ENCODE measurements at regions not wholly inside any gene's neighbourhood (a gene's known extent, or its start where the extent isn't known, plus 50 kb on each side); places are given as distances from the start of the nearest gene placed in this dataset.

- no peak overlapping the region for H3K4me3 ChIP-seq
- in situ Hi-C loops (cut with MboI; ENCODE audit: low pct_ligation_motif_present in 1 of 4, low pct_unique_long_range_greater_than_20kb in 1 of 4, low sequenced_read_pairs in 3 of 4): no loop called here
- no peaks in the 10 kb centered on the region for H3K36me3 ChIP-seq
- intact Hi-C loops (cut with DNase I; ENCODE audit: low total_unique reads): no loop called here
- H3K27ac ChIP-seq: peak overlapping the region in 3 of 4 donors; percentile 23 to 68 (median 66)
- H3K4me1 ChIP-seq: peaks cover 0 to 33% (median 24%) of the 10 kb centered on the region in 4 donors
- DNase-seq: no peak
- no peaks in the 10 kb centered on the region for H3K9me3 ChIP-seq
- H3K27me3 ChIP-seq: no peaks in the 10 kb centered on the region
- TF ChIP-seq, protein P1, sequence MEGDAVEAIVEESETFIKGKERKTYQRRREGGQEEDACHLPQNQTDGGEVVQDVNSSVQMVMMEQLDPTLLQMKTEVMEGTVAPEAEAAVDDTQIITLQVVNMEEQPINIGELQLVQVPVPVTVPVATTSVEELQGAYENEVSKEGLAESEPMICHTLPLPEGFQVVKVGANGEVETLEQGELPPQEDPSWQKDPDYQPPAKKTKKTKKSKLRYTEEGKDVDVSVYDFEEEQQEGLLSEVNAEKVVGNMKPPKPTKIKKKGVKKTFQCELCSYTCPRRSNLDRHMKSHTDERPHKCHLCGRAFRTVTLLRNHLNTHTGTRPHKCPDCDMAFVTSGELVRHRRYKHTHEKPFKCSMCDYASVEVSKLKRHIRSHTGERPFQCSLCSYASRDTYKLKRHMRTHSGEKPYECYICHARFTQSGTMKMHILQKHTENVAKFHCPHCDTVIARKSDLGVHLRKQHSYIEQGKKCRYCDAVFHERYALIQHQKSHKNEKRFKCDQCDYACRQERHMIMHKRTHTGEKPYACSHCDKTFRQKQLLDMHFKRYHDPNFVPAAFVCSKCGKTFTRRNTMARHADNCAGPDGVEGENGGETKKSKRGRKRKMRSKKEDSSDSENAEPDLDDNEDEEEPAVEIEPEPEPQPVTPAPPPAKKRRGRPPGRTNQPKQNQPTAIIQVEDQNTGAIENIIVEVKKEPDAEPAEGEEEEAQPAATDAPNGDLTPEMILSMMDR (IDR thresholded peaks at IDR 0.05): no peak
- TF ChIP-seq POLR2A (IDR thresholded peaks at IDR 0.05) (no peak), POLR2AphosphoS5 (IDR thresholded peaks at IDR 0.05) (no peak), EP300 (IDR thresholded peaks at IDR 0.05; ENCODE audit: low read depth) (no peak)
Observed at GRCh38 chr1:184888505-184888904, 85.8 kb downstream of the NIBAN1 start.

DNA sequence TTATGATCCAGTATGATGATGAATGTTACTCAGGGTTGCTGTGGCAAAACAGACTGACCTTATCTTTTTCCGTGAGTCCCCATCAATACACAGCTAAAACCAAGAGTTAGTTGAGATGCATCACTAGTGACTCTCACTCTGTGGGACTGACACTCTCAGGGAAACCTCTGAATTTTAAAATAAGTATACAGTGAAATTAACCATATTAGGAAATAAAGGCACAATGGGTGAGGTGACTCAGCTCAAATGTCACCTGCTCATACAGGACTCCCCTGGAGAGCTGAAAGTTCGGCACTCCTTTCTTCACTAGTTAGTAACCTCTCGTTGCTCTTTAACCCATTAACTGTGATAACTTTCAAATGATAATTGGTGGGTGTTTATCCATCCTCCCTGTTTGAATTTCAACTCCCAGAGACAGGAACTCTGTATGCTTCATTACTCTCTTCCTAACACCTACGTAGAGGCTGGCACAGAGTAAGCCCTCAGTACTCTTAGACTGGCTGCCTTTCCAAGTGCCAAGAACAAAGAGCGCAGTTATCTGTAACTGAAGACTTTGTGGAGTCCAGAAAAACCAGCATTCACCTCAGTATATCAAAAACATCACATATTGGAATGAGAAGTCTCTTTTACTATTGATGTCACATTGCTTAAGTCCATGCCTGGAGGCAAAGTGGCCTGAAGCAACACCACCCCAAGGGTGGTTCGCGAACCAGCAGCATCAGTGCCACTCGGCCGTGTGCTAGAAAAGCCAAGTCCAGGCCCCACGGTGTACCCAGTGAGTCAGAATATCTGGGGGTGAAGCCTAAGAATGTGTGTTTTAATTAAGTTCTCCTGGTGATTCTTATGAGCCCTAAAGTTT lies 91.1 kb downstream of the NIBAN1 start:
- Histone ChIP-seq H3K9me3 (no peaks in the 10 kb centered on the region), H3K27me3 (no peaks in the 10 kb centered on the region), H3K36me3 (no peaks in the 10 kb centered on the region), H3K27ac (peak overlapping the region; percentile 57 to 82 (median 74)), H3K4me1 (peaks cover 5 to 29% (median 13%) of the 10 kb centered on the region in 4 donors), H3K4me3 (no peak overlapping the region)
- 54 to 88% methylated on average over 4 to 10 of the region's 10 CpGs for WGBS, 2 donors (ENCODE audit: low coverage in 1 of 2)
- no peak for TF ChIP-seq POLR2A (IDR thresholded peaks at IDR 0.05)
- TF ChIP-seq POLR2AphosphoS5 (IDR thresholded peaks at IDR 0.05): no peak
- no peak for TF ChIP-seq EP300 (IDR thresholded peaks at IDR 0.05; ENCODE audit: low read depth)
- TF ChIP-seq, protein P1 (IDR thresholded peaks at IDR 0.05): no peak
- in situ Hi-C loops (cut with MboI; ENCODE audit: low pct_ligation_motif_present in 1 of 4, low pct_unique_long_range_greater_than_20kb in 1 of 4, low sequenced_read_pairs in 3 of 4): no loop called here
- DNase-seq: no peak
- intact Hi-C loops (cut with DNase I; ENCODE audit: low total_unique reads): loop anchor here (5.0 kb wide), 1 partner anchor 89 kb away; the partner anchor contains the start of gene NIBAN1

DNA sequence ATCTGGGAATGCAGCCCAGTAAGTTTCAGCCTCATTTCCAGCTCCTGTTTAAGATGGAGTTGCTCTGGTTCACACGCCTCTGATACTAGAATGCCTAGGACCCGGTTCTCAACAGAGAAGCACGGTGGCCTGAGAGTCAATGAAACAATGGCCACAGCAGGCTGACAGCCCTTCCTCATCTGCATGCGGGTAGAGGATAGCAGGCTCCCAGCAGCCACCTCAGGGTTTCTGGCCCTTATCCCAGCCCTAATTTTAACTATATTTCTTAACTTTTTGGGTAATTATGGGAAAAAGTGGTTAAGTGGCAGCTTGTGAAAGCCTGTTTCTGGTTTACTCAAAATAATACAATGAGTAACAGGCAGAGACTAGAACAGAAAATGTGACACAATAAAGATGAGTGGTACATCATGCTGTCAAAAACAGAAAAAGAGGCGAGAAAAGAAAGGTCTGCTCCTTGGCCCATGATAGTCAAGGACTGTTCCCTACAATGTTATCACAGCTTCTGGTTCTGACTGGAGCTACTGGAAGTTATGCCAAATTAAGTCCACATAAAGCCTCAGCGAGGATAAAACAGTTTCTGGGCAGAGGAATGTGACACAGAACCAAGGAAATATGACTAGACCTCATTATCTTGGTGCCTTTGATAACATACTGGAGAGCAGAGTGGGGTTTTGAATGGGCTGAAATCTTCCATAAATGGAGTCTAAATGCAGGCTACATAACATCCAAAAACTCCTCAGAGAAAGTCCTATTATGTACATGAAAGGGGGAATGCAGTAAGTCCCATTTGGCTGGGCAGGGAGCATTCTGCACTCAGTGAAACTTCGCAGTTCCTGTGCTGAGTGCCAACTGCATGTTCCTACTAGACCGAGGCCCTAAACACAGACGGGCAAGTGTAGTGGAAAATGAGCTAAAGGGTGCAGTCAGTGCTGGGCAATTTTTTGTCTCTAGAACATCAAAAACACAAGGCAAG lies 92.1 kb downstream of the NIBAN1 start:
- H3K27me3 ChIP-seq: no peaks in the 10 kb centered on the region
- peaks cover 8 to 32% (median 11%) of the 10 kb centered on the region in 4 donors for H3K4me1 ChIP-seq
- WGBS, 2 donors (ENCODE audit: low coverage in 1 of 2): 60 to 66% methylated on average over 4 to 9 of the region's 9 CpGs
- no peaks in the 10 kb centered on the region for H3K36me3 ChIP-seq
- intact Hi-C loops (cut with DNase I; ENCODE audit: low total_unique reads): loop anchor here (5.0 kb wide), 1 partner anchor 90 kb away; the partner anchor contains the start of gene NIBAN1
- H3K4me3 ChIP-seq: no peak overlapping the region
- in situ Hi-C loops (cut with MboI; ENCODE audit: low pct_ligation_motif_present in 1 of 4, low pct_unique_long_range_greater_than_20kb in 1 of 4, low sequenced_read_pairs in 3 of 4): no loop called here
- H3K9me3 ChIP-seq: no peaks in the 10 kb centered on the region
- TF ChIP-seq POLR2AphosphoS5 (IDR thresholded peaks at IDR 0.05) (peak in 1 of 3 donors; percentile 18), POLR2A (IDR thresholded peaks at IDR 0.05) (no peak)
- peak overlapping the region; percentile 57 to 82 (median 74) for H3K27ac ChIP-seq
- peak; percentile 23 for DNase-seq

GRCh38 chr1:184879876-184880557 lies 94.3 kb downstream of the NIBAN1 start:
- Histone ChIP-seq H3K27ac (peak overlapping the region in 1 of 4 donors; percentile 6), H3K4me3 (no peak overlapping the region), H3K4me1 (peaks cover 0 to 29% (median 10%) of the 10 kb centered on the region in 4 donors), H3K9me3 (no peaks in the 10 kb centered on the region), H3K27me3 (no peaks in the 10 kb centered on the region), H3K36me3 (no peaks in the 10 kb centered on the region)
- in situ Hi-C loops (cut with MboI; ENCODE audit: low pct_ligation_motif_present in 1 of 4, low pct_unique_long_range_greater_than_20kb in 1 of 4, low sequenced_read_pairs in 3 of 4): no loop called here
- 96 to 100% methylated on average over 3 of the region's 3 CpGs for WGBS, 2 donors (ENCODE audit: low coverage in 1 of 2)
- no peak for DNase-seq
- intact Hi-C loops (cut with DNase I; ENCODE audit: low total_unique reads): loop anchor here (5.0 kb wide), 1 partner anchor 92 kb away; the partner anchor contains the start of gene NIBAN1
- TF ChIP-seq, protein P1 (IDR thresholded peaks at IDR 0.05): no peak
- TF ChIP-seq POLR2AphosphoS5 (IDR thresholded peaks at IDR 0.05) (no peak), POLR2A (IDR thresholded peaks at IDR 0.05) (no peak), EP300 (IDR thresholded peaks at IDR 0.05; ENCODE audit: low read depth) (no peak)
